OCI-LY7 (cell line): ENCODE measurements at regions not wholly inside any gene's neighbourhood (a gene's known extent, or its start where the extent isn't known, plus 50 kb on each side); places are given as distances from the start of the nearest gene placed in this dataset.

Experiments used
- CTCF ChIP-seq: fragments of 200-600 bp; sonication (generic); conservative IDR thresholded peaks from 2 replicates; pipeline ENCODE4 v1.5.1; 2014; ENCODE audit warnings: mild to moderate bottlenecking, antibody characterized with exemption, low read length, moderate library complexity, mixed read lengths
- EZH2phosphoT487 ChIP-seq: fragments of 200-600 bp; sonication (generic); IDR thresholded peaks from 2 replicates; pipeline ENCODE4 v1.6.1; 2018; ENCODE audit warnings: low read depth, borderline replicate concordance, mild to moderate bottlenecking, mixed run types, antibody characterized with exemption, low read length, moderate library complexity, mixed read lengths

GRCh38 chr12:90174956-90175355 lies 466.3 kb upstream of the ATP2B1 start:
- TF ChIP-seq CTCF (no peak), EZH2phosphoT487 (no peak)
